KOPT-K1 (cell line): ENCODE measurements at regions not wholly inside any gene's neighbourhood (a gene's known extent, or its start where the extent isn't known, plus 50 kb on each side); places are given as distances from the start of the nearest gene placed in this dataset.
A peak's percentile ranks its signal among the peaks of the same experiment; 100 is the strongest.

ENCODE experiments used
- H3K27ac ChIP-seq: fragments of 200-600 bp; sonication (generic); 2 replicates; pipeline ENCODE4 v1.5.1; 2016; ENCODE audit warnings: antibody characterized with exemption, mild to moderate bottlenecking, low read depth, low read length; ENCODE audit not compliant: poor library complexity, severe bottlenecking
- H3K36me3 ChIP-seq: fragments of 200-600 bp; sonication (generic); 2 replicates; pipeline ENCODE4 v1.5.1; 2017; ENCODE audit warnings: antibody characterized with exemption, mild to moderate bottlenecking, low read length, moderate library complexity; ENCODE audit not compliant: insufficient read depth
- H3K9me3 ChIP-seq: fragments of 200-600 bp; sonication (generic); 2 replicates; pipeline ENCODE4 v1.5.1; 2017; ENCODE audit warnings: antibody characterized with exemption, low read length, mild to moderate bottlenecking; ENCODE audit not compliant: insufficient read depth, poor library complexity, severe bottlenecking

DNA sequence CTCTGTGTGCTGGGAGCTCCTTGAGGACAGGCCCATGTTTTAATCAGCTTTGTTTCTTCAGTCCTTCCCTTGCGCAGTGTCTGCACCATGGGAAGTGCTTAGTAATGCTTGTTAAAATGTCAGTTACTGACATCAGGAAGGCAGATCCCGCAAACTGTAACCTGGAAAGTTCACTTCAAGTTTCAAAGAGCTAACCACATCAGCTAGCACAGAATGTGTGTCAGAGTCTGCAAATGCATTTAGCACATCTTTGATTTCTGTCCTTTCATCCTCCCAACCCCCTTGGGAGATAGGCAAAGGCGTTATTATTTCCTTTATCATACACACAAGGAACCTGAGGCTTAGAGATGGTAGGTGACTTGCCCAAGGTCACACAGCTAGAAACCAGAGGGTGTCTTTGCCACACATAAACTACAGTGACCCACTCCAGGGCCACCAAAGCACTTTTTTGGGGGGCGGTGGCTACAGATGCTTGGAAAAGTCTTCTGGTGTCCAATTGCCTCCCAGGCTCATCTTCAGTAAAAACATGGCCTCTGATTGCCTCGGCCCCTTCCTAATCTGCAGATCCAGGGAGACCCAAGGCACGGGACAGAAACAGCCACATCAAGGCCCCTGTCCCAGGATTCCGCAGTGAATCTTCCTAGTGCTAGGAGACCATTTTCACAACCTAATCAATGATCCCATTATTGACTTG, 116.2 kb upstream of the GPR26 start:
- no peaks in the 10 kb centered on the region for H3K36me3 ChIP-seq
- H3K9me3 ChIP-seq, result peaks cover 13% of the 10 kb centered on the region
- H3K27ac ChIP-seq, result peak overlapping the region; percentile 16

- Histone ChIP-seq H3K27ac (peak overlapping the region; percentile 16), H3K9me3 (peaks cover 5% of the 10 kb centered on the region), H3K36me3 (no peaks in the 10 kb centered on the region)
These were observed 115.5 kb upstream of the GPR26 start for GRCh38 chr10:123550675-123551096.

- Histone ChIP-seq H3K9me3 (no peaks in the 10 kb centered on the region), H3K36me3 (no peaks in the 10 kb centered on the region), H3K27ac (no peak overlapping the region)
These were observed 114.9 kb upstream of the GPR26 start for GRCh38 chr10:123551259-123551658.

DNA sequence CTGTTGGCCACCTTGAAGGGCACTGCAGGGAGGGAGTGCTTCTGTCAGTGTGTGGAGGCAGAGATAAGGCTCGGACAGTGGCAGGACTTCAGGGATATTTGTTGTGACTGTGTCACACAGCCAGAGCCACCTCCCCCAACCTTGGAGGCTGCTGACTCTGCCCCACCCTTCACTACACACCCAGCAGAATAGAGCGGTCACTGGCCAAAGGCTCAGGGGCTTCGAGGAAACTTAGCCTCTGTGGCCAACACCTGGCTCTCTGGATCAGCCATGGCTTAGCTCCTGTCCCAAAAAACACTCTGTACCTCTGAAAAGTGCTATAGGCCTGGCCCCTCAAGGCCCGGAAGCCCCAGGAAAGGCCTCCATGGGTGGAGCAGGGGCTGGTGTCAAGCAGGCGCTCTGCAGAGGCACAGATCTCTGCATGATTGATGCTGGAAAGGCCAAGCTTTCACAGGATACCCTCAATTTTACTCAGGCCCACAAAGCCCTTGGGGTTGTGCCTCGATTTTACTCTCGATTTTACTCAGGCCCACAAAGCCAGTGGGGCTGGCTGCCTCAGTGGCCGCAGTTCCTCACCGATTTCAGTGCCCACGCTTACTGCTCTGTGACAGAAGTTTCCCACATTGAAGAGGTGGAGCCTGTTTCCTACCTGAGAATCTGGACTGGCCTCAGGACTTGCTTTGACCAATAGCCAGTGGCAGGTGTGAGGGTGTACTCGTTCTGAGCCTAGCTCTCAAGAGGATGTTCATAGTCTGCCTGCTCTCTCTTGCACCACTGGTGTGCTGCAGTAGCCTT, 113.2 kb upstream of the GPR26 start:
- H3K9me3 ChIP-seq, result no peaks in the 10 kb centered on the region
- no peak overlapping the region for H3K27ac ChIP-seq

GRCh38 chr10:123553810-123554430, 112.2 kb upstream of the GPR26 start:
- Histone ChIP-seq H3K9me3 (no peaks in the 10 kb centered on the region), H3K27ac (no peak overlapping the region), H3K36me3 (no peaks in the 10 kb centered on the region)

More for the DNA sequence above, 113.2 kb upstream of the GPR26 start:
- H3K36me3 ChIP-seq, result no peaks in the 10 kb centered on the region

GRCh38 chr10:123554656-123555055, 111.5 kb upstream of the GPR26 start:
- Histone ChIP-seq H3K27ac (no peak overlapping the region), H3K9me3 (no peaks in the 10 kb centered on the region), H3K36me3 (no peaks in the 10 kb centered on the region)

- H3K27ac ChIP-seq, result no peak overlapping the region
- no peaks in the 10 kb centered on the region for H3K9me3 ChIP-seq
- no peaks in the 10 kb centered on the region for H3K36me3 ChIP-seq
These were observed 110.5 kb upstream of the GPR26 start for GRCh38 chr10:123555616-123556015.

DNA sequence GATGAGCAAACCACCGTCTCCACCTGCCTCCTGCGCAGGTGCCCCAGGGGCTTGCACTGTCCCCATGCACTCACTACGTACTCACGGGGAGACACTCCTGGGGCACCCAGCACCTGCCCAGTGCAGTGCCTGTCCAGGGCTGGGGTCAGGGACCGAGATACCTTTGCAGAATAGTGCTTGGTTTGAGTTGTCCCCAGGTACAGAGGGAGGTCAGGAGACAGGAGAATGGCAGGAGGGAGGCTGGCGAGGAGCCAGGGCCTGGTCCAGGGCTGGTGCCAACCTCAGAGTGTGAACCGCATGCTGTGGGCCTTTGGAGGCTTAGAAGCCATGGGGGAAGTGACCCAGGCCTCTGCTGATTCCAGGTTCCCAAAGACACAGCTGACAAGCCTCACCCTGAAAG, 110.1 kb upstream of the GPR26 start:
- Histone ChIP-seq H3K27ac (no peak overlapping the region), H3K36me3 (no peaks in the 10 kb centered on the region), H3K9me3 (no peaks in the 10 kb centered on the region)

GRCh38 chr10:123556736-123557135, 109.4 kb upstream of the GPR26 start:
- Histone ChIP-seq H3K36me3 (no peaks in the 10 kb centered on the region), H3K9me3 (no peaks in the 10 kb centered on the region), H3K27ac (no peak overlapping the region)

GRCh38 chr10:123557366-123558108, 108.6 kb upstream of the GPR26 start:
- no peaks in the 10 kb centered on the region for H3K36me3 ChIP-seq
- no peaks in the 10 kb centered on the region for H3K9me3 ChIP-seq
- H3K27ac ChIP-seq, result no peak overlapping the region

GRCh38 chr10:123558651-123559050, 107.5 kb upstream of the GPR26 start:
- H3K36me3 ChIP-seq, result no peaks in the 10 kb centered on the region
- H3K9me3 ChIP-seq, result no peaks in the 10 kb centered on the region
- no peak overlapping the region for H3K27ac ChIP-seq

- Histone ChIP-seq H3K27ac (no peak overlapping the region), H3K36me3 (no peaks in the 10 kb centered on the region), H3K9me3 (no peaks in the 10 kb centered on the region)
These were observed 106.9 kb upstream of the GPR26 start for GRCh38 chr10:123559066-123559822.

- Histone ChIP-seq H3K36me3 (no peaks in the 10 kb centered on the region), H3K27ac (no peak overlapping the region), H3K9me3 (no peaks in the 10 kb centered on the region)
These were observed 106.4 kb upstream of the GPR26 start for GRCh38 chr10:123559823-123560092.

- Histone ChIP-seq H3K36me3 (no peaks in the 10 kb centered on the region), H3K27ac (no peak overlapping the region), H3K9me3 (no peaks in the 10 kb centered on the region)
These were observed 105.6 kb upstream of the GPR26 start for GRCh38 chr10:123560301-123561140.
